SK-N-SH (cell line): ENCODE measurements at regions not wholly inside any gene's neighbourhood (a gene's known extent, or its start where the extent isn't known, plus 50 kb on each side); places are given as distances from the start of the nearest gene placed in this dataset.

Experiments
- CTCF ChIA-PET: fragments of 300-600, 350-600 bp; formaldehyde crosslinking; extraction: SDS; loops from one replicate; lab custom pipeline; 2021; lab: Yijun Ruan, JAX
- POLR2A ChIA-PET: fragments of 350-600 bp; sonication (Branson Sonifier 250); formaldehyde crosslinking; extraction: SDS; loops from one replicate; lab custom pipeline; 2020; ENCODE audit warnings: antibody characterized with exemption, inconsistent platforms; lab: Yijun Ruan, JAX
- DNase-seq: peaks from one replicate; pipeline ENCODE4 v3.0.0; 2012
- H2AFZ ChIP-seq: fragments of 200-600 bp; sonication (generic); 2 replicates; pipeline ENCODE4 v1.8.1; 2016; ENCODE audit warnings: antibody characterized with exemption, mild to moderate bottlenecking, low read depth
- H3F3A ChIP-seq: fragments of 200-600 bp; sonication (generic); replicated peaks from 2 replicates; pipeline ENCODE3; 2016; ENCODE audit warnings: antibody characterized with exemption, mild to moderate bottlenecking; ENCODE audit not compliant: insufficient read depth
- H3K27ac ChIP-seq, 2 experiments: fragments of 200-500 bp in 1 of 2; fragments of 200-600 bp in 1 of 2; sonication (Bioruptor generic) in 1 of 2; sonication (generic), shearing (Covaris generic) in 1 of 2; 2 replicates each; pipeline versions ENCODE4 v1.5.1 to v1.6.1; 2014 to 2016; ENCODE audit warnings: low read depth in 2 of 2, inconsistent platforms in 1 of 2, low read length in 1 of 2, mild to moderate bottlenecking in 1 of 2, mixed read lengths in 1 of 2
- H3K27me3 ChIP-seq: fragments of 200-600 bp; sonication (generic), shearing (Covaris generic); 2 replicates; pipeline ENCODE4 v1.6.1; 2016; ENCODE audit warnings: mixed run types; ENCODE audit not compliant: insufficient read depth
- H3K36me3 ChIP-seq, 2 experiments: fragments of 200-500 bp in 1 of 2; fragments of 200-600 bp in 1 of 2; sonication (Bioruptor generic) in 1 of 2; sonication (generic) in 1 of 2; replicated peaks in 1 of 2; 2 replicates each; pipeline versions ENCODE3 to v1.5.1; 2014 to 2016; ENCODE audit warnings: low read length in 1 of 2, mild to moderate bottlenecking in 1 of 2; ENCODE audit not compliant: insufficient read depth in 2 of 2, control insufficient read depth in 1 of 2
- H3K4me1 ChIP-seq, 2 experiments: fragments of 200-500 bp in 1 of 2; fragments of 200-600 bp in 1 of 2; sonication (Bioruptor generic) in 1 of 2; sonication (generic), shearing (Covaris generic) in 1 of 2; 2 replicates each; pipeline versions ENCODE4 v1.5.1 to v1.6.1; 2014 to 2016; ENCODE audit warnings: low read depth in 1 of 2, low read length in 1 of 2, mixed run types in 1 of 2; ENCODE audit not compliant: insufficient read depth in 2 of 2, control insufficient read depth in 1 of 2
- H3K4me2 ChIP-seq: fragments of 200-600 bp; sonication (generic), shearing (Covaris generic); 2 replicates; pipeline ENCODE4 v1.6.1; 2017; ENCODE audit warnings: mixed run types
- H3K4me3 ChIP-seq, 2 experiments: fragments of 200-500 bp in 1 of 2; fragments of 200-600 bp in 1 of 2; sonication (Bioruptor generic) in 1 of 2; sonication (generic), shearing (Covaris generic) in 1 of 2; 2 replicates each; pipeline versions ENCODE4 v1.5.1 to v1.8.1; 2014 to 2016; ENCODE audit warnings: low read depth in 2 of 2, inconsistent platforms in 1 of 2, low read length in 1 of 2, mild to moderate bottlenecking in 1 of 2, mixed read lengths in 1 of 2, moderate library complexity in 1 of 2
- H3K79me2 ChIP-seq: fragments of 200-600 bp; sonication (generic); 2 replicates; pipeline ENCODE4 v1.8.1; 2017; ENCODE audit warnings: mild to moderate bottlenecking; ENCODE audit not compliant: insufficient read depth
- H3K9ac ChIP-seq: fragments of 200-600 bp; sonication (generic); 2 replicates; pipeline ENCODE4 v1.6.1; 2017; ENCODE audit warnings: mixed run types
- H3K9me2 ChIP-seq: fragments of 200-600 bp; sonication (generic); 2 replicates; pipeline ENCODE4 v1.6.1; 2017; ENCODE audit warnings: mixed run types
- H3K9me3 ChIP-seq: fragments of 200-600 bp; sonication (generic); 2 replicates; pipeline ENCODE4 v1.6.1; 2017; ENCODE audit warnings: mixed run types, mild to moderate bottlenecking, moderate library complexity
- H4K20me1 ChIP-seq: fragments of 200-600 bp; sonication (generic); 2 replicates; pipeline ENCODE4 v1.6.1; 2017; ENCODE audit warnings: mild to moderate bottlenecking, mixed run types; ENCODE audit not compliant: insufficient read depth
- CHD2 ChIP-seq: fragments of 150-350 bp; IDR thresholded peaks from 2 replicates; pipeline ENCODE4 v1.6.1; 2018; ENCODE audit warnings: low read length; ENCODE audit not compliant: partially characterized antibody
- ELF1 ChIP-seq: IDR thresholded peaks from 2 replicates; pipeline ENCODE4 v1.4.0; 2012
- EP300 ChIP-seq, 2 experiments: IDR thresholded peaks; 2 replicates each; pipeline versions ENCODE4 v1.4.0 to v1.6.1; 2012; ENCODE audit warnings: borderline replicate concordance in 1 of 2, low read depth in 1 of 2, low read length in 1 of 2
- EZH2phosphoT487 ChIP-seq: fragments of 200-600 bp; sonication (generic); IDR thresholded peaks from 2 replicates; pipeline ENCODE4 v1.6.1; 2017; ENCODE audit warnings: low read depth, mixed run types, mild to moderate bottlenecking, antibody characterized with exemption, moderate library complexity, borderline replicate concordance
- FOSL2 ChIP-seq: IDR thresholded peaks from 2 replicates; pipeline ENCODE4 v1.4.0; 2012; ENCODE audit warnings: low read depth, mild to moderate bottlenecking, moderate library complexity, borderline replicate concordance
- GABPA ChIP-seq: IDR thresholded peaks from 2 replicates; pipeline ENCODE4 v1.4.0; 2012; ENCODE audit warnings: low read depth, mild to moderate bottlenecking
- MEF2A ChIP-seq: IDR thresholded peaks from 2 replicates; pipeline ENCODE4 v1.4.0; 2012; ENCODE audit warnings: low read depth, borderline replicate concordance
- NFIC ChIP-seq: IDR thresholded peaks from 2 replicates; pipeline ENCODE4 v1.4.0; 2012; ENCODE audit warnings: borderline replicate concordance
- POLR2AphosphoS5 ChIP-seq: IDR thresholded peaks from 2 replicates; pipeline ENCODE4 v1.6.1; 2012; ENCODE audit warnings: low read depth, low read length
- RCOR1 ChIP-seq: fragments of 150-350 bp; IDR thresholded peaks from 2 replicates; pipeline ENCODE4 v1.6.1; 2017; ENCODE audit warnings: antibody characterized with exemption, low read length
- RXRA ChIP-seq: IDR thresholded peaks from 2 replicates; pipeline ENCODE4 v1.4.0; 2012; ENCODE audit warnings: low read depth, mild to moderate bottlenecking, borderline replicate concordance
- TAF1 ChIP-seq: IDR thresholded peaks from 2 replicates; pipeline ENCODE4 v1.6.1; 2012; ENCODE audit warnings: low read depth, mild to moderate bottlenecking, low read length, moderate library complexity, borderline replicate concordance
- TEAD4 ChIP-seq: IDR thresholded peaks from 2 replicates; pipeline ENCODE4 v1.4.0; 2012; ENCODE audit warnings: mild to moderate bottlenecking, borderline replicate concordance; ENCODE audit not compliant: insufficient read depth
- WGBS: methylation state at CpG from one replicate; pipeline ENCODE4 v1.1.6; 2017; ENCODE audit warnings: low lambda C conversion rate; 5-methylcytosine and 5-hydroxymethylcytosine counted together
- TF ChIP-seq, protein P1 (sequence below): IDR thresholded peaks from 2 replicates; pipeline ENCODE4 v1.4.0; 2012; ENCODE audit warnings: low read depth, borderline replicate concordance
- TF ChIP-seq, protein P2 (sequence below): fragments of 150-350 bp; IDR thresholded peaks from 2 replicates; pipeline ENCODE4 v1.6.1; 2016; ENCODE audit warnings: mild to moderate bottlenecking, low read depth, low read length
- TF ChIP-seq, protein P3 (sequence below): IDR thresholded peaks from 2 replicates; pipeline ENCODE4 v1.6.1; 2012; ENCODE audit warnings: mild to moderate bottlenecking, low read depth, low read length, moderate library complexity
- TF ChIP-seq, protein P4 (sequence below): IDR thresholded peaks from 2 replicates; pipeline ENCODE4; 2012

DNA sequence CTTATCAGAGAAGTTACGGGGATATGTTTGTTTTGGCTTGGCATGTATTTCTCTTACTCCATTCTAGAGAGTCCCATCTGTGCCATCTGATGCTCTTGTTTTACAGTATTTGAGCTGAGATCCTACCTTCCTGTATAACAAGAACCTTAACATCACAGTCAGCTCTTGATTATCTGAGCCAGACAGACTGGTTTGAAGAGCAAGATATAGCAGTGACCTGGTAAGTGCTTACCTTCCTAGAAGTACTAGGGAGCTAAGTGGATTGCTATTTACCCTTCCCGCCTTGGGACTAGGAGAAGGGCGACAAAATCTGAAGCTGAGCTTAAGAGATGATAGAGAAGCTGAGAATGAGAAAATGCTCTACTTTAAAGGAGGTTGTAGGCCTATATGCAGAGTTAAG lies 235.3 kb downstream of the CSNK2A3 start:
- Histone ChIP-seq H3K79me2 (no peaks in the 10 kb centered on the region), H3K27ac (no peak overlapping the region), H3K27me3 (no peaks in the 10 kb centered on the region), H3K4me3 (no peak overlapping the region), H3K9me3 (no peaks in the 10 kb centered on the region), H2AFZ (no peak overlapping the region), H4K20me1 (no peaks in the 10 kb centered on the region), H3K9ac (no peak overlapping the region), H3K36me3 (no peaks in the 10 kb centered on the region), H3K4me2 (no peak overlapping the region), H3F3A (no peaks in the 10 kb centered on the region), H3K9me2 (no peaks in the 10 kb centered on the region), H3K4me1 (no peaks in the 10 kb centered on the region; a peak in 1 of 4 replicates)
- TF ChIP-seq POLR2AphosphoS5: no peak
- TF ChIP-seq, protein P1, sequence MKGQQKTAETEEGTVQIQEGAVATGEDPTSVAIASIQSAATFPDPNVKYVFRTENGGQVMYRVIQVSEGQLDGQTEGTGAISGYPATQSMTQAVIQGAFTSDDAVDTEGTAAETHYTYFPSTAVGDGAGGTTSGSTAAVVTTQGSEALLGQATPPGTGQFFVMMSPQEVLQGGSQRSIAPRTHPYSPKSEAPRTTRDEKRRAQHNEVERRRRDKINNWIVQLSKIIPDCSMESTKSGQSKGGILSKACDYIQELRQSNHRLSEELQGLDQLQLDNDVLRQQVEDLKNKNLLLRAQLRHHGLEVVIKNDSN: no peak
- TF ChIP-seq, protein P2, sequence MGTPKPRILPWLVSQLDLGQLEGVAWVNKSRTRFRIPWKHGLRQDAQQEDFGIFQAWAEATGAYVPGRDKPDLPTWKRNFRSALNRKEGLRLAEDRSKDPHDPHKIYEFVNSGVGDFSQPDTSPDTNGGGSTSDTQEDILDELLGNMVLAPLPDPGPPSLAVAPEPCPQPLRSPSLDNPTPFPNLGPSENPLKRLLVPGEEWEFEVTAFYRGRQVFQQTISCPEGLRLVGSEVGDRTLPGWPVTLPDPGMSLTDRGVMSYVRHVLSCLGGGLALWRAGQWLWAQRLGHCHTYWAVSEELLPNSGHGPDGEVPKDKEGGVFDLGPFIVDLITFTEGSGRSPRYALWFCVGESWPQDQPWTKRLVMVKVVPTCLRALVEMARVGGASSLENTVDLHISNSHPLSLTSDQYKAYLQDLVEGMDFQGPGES: no peak
- TF ChIP-seq NFIC: no peak
- no peak for DNase-seq
- 52% methylated on average over 3 of the region's 3 CpGs for WGBS
- CTCF ChIA-PET: interaction anchor here (0.9 to 1.1 kb wide), 2 partner anchors 39 to 549 kb away, joined by 3 read pairs; no protein-coding TSS in a partner anchor
- POLR2A ChIA-PET: no interaction called here

DNA sequence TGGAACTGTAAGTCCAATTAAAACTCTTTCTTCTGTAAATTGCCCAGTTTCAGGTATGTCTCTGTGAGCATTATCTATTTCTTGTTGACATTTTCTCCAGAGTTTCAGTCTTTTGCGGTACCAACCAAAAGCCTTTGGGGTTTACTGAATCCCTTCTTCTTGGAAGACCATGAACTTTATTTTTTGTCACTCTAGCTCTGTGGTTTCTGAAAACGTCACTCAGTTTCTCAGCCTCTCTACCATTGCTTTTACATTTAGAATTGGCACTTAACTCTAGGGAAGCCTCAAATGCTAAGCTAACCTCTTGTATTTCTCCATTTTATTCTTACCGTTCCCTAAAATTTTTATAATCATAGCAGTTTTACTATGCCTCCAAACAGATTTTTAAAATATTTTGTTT lies 237.6 kb downstream of the CSNK2A3 start:
- H4K20me1 ChIP-seq: no peaks in the 10 kb centered on the region
- no peak overlapping the region for H3K4me3 ChIP-seq
- WGBS: 57% methylated on average over 3 of the region's 3 CpGs
- no peaks in the 10 kb centered on the region; a peak in 1 of 4 replicates for H3K4me1 ChIP-seq
- no peaks in the 10 kb centered on the region for H3K27me3 ChIP-seq
- H3K9me3 ChIP-seq: no peaks in the 10 kb centered on the region
- no peak overlapping the region for H3K9ac ChIP-seq
- no peaks in the 10 kb centered on the region for H3K9me2 ChIP-seq
- no peaks in the 10 kb centered on the region for H3K79me2 ChIP-seq
- H3K36me3 ChIP-seq: no peaks in the 10 kb centered on the region
- H3F3A ChIP-seq: no peaks in the 10 kb centered on the region
- H3K27ac ChIP-seq: no peak overlapping the region
- no peak overlapping the region for H3K4me2 ChIP-seq
- DNase-seq: no peak
- H2AFZ ChIP-seq: no peak overlapping the region
- POLR2A ChIA-PET: no interaction called here
- CTCF ChIA-PET: interaction anchor here (1.1 kb wide), 1 partner anchor 26 kb away, joined by 3 read pairs; no protein-coding TSS in a partner anchor
- TF ChIP-seq, protein P1: no peak
- TF ChIP-seq, protein P3, sequence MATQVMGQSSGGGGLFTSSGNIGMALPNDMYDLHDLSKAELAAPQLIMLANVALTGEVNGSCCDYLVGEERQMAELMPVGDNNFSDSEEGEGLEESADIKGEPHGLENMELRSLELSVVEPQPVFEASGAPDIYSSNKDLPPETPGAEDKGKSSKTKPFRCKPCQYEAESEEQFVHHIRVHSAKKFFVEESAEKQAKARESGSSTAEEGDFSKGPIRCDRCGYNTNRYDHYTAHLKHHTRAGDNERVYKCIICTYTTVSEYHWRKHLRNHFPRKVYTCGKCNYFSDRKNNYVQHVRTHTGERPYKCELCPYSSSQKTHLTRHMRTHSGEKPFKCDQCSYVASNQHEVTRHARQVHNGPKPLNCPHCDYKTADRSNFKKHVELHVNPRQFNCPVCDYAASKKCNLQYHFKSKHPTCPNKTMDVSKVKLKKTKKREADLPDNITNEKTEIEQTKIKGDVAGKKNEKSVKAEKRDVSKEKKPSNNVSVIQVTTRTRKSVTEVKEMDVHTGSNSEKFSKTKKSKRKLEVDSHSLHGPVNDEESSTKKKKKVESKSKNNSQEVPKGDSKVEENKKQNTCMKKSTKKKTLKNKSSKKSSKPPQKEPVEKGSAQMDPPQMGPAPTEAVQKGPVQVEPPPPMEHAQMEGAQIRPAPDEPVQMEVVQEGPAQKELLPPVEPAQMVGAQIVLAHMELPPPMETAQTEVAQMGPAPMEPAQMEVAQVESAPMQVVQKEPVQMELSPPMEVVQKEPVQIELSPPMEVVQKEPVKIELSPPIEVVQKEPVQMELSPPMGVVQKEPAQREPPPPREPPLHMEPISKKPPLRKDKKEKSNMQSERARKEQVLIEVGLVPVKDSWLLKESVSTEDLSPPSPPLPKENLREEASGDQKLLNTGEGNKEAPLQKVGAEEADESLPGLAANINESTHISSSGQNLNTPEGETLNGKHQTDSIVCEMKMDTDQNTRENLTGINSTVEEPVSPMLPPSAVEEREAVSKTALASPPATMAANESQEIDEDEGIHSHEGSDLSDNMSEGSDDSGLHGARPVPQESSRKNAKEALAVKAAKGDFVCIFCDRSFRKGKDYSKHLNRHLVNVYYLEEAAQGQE: no peak
- TF ChIP-seq POLR2AphosphoS5: no peak
- no peak for TF ChIP-seq EP300 (IDR thresholded peaks at IDR 0.05; ENCODE audit: borderline replicate concordance in 1 of 2, low read depth in 1 of 2, low read length in 1 of 2)
- TF ChIP-seq GABPA: no peak
- no peak for TF ChIP-seq CHD2
- TF ChIP-seq, protein P4, sequence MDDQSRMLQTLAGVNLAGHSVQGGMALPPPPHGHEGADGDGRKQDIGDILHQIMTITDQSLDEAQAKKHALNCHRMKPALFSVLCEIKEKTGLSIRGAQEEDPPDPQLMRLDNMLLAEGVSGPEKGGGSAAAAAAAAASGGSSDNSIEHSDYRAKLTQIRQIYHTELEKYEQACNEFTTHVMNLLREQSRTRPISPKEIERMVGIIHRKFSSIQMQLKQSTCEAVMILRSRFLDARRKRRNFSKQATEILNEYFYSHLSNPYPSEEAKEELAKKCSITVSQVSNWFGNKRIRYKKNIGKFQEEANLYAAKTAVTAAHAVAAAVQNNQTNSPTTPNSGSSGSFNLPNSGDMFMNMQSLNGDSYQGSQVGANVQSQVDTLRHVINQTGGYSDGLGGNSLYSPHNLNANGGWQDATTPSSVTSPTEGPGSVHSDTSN: no peak
- no peak for TF ChIP-seq RXRA
- no peak for TF ChIP-seq RCOR1
- TF ChIP-seq TAF1: no peak
- TF ChIP-seq ELF1: no peak
- TF ChIP-seq FOSL2: no peak
- no peak for TF ChIP-seq MEF2A
- TF ChIP-seq EZH2phosphoT487: no peak
- no peak for TF ChIP-seq TEAD4
- TF ChIP-seq, protein P2: no peak
